GM21576 (cell line): ENCODE measurements at regions not wholly inside any gene's neighbourhood (a gene's known extent, or its start where the extent isn't known, plus 50 kb on each side); places are given as distances from the start of the nearest gene placed in this dataset.

ENCODE experiments used
- ATAC-seq: cut with Tn5 transposase; IDR thresholded peaks from one replicate; pipeline ENCODE4 v1.9.1; 2021; ENCODE audit warnings: mild to moderate bottlenecking, moderate library complexity; ENCODE audit not compliant: unreplicated experiment

DNA sequence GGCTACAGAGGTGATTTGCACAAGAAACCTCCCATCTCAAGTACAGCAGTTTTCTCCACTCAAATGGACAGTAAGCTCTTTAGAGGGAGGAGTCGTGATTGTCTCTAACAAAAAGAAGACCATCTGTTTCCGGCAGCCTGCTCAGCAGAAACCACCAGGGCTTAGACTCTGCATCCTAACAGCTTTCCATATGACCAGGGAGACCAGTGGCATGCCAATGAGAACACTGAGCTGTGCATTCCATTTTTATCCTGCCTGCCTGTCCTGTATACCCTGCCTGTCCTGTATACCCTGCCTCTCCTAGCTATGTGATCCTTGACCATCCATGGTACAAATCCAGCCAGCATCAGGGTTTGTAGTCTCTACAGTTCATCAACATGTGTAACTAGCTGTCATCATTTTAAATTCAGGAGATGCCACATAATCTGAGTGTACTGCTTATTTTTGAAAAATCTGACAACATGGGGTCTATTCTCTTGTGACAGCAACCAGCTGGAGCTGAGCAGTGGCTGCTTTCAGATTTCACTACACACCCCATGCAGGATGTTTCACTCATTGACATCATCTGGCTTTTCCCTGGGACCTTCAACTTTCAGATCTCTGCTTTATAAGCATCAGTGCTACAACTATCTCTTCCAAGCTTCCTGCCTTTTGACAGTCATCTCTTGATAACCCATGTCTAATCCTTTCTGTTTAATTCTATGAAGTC is 50.5 kb upstream of the POU2AF2 start:
- ATAC-seq = no peak

DNA sequence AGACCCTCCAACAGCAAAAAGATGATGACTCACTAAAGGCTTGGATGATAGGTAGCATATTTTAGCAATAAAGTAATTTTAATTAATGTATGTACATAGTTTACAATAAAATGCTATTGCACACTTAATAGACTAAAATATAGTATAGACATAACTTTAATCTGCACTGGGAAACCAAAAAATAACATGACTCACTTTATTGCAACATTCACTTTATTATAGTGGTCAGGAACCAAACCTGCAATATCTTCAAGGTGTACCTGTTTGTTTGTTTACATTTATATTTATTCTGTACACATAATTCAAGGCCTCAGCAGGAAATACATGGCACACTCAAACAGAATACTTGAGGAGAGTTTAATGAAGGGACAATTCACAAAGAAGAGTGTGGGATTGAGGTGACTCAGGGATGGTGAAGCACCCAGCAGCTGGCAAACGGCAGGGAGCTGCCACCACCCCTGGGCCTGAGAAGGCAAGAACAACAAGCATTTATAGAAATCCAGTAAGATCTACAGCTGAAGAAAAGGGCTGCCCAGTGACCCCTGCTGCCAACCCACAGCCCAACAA is 51.5 kb upstream of the POU2AF2 start:
- ATAC-seq = no peak

DNA sequence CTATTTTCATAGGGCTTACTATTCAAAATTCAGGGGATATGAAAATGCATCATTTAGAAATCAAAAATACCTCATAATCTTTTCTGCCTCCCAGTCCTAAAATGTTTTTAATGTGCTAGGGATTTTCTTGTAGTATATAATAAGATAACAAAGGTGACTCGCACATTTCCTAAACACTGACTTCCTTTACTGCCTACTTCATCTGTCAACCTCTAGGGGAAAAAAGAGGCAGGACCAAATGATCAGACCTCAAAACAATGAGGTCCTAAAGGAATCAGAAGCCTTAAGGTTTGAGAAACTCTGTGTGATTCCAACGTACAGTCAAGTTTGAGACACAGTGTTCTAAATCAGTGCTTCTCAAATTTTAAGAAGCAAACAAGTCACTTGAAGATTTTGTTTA is 56.1 kb upstream of the POU2AF2 start:
- no peak for ATAC-seq

DNA sequence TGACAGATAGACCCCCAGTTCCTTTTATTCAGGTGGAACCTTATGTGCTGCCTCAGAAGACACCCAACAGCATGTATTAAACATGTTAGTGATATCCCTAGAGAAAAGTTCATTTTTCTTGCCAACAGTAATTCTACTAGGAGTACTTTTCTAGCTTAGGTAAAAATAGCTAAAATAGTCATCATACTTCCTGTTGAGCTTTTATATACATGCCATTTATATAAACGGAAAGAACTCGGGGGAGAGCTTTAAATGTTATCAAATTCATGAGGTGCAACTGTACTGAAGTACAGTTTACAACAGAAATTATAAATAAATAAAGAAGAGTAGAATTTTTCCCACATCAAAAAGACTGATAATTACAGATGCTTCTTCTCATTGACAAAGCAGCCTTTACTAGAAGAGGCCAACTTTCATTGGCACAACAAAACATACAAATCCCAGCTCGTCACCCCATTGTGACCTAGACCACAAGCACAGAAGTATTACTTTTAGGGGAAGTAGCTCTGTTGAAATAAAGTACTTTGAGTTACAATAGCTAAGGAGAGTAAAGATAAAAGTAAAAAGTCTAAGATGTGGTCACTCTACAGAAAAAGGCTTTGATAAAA is 59.1 kb upstream of the POU2AF2 start:
- ATAC-seq = no peak

DNA sequence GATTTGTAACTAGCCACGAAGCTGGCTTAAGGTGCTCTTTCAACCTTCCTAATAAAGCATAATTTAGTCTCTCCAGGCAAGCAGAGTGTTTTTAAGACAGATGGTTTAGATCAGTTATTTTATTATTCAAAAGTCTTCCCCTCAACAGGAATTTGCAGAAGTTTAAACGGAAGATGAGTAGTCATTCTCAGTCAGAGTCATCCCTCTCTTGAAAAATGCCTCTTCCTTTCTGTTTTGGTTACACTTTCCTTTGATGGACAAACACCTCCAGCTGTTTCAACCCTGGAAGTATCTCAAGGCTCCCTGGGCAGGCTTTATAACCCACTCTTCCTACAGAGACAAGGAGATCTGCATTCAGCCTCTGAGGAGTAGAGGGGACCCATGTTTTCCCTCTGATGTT is 60.3 kb upstream of the POU2AF2 start:
- no peak for ATAC-seq

DNA sequence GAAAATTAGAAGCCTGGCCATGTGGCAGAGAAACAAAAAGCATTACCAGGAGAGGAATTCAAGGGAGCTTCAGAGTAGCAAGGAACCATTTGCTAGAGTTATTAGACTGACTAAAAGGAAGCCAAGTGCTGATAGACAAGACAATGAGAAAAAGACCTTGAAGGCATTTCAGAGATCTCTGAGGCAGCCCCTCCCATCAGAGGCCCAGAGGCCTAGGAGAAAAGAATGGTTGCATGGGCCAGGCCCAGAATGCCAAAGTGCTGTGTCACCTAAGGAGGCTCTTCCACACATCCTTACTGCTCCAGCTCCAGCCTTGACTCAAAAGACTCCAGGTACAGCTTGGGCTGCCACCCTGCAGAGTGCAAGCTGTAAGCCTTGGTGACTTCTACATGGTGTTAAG is 61.8 kb upstream of the POU2AF2 start:
- no peak for ATAC-seq

DNA sequence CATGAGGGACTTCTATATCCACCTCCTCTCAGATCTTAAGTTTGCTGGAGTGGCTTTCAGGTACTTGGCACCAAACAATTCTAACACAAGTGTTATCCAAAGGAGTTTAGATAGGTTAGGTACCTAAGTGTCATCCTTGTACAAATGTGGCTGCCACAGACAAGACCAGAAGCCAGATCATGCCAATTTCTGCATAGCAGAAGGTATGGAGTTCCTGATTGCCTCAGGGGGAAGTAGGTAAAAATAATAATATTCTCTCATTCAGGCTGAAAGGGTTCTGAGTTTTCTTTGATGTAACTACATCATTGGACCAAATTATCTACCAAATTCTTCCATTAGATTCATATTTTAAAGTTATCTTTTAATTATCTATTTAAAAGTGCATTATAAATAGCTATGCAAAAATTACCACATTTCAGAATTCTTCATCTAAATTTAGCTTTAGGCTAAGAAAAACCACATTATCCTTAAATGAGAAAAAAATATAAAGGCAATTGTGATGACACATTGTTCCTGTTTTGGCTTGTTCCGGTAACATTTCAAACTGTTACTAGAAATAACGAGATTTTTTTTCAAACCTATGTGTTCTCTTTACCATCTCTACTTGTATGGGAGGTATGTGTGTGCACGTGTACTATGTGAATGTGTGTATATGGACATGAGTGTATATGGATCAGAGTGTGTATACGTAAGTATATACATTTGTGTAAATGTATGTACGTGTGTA is 66.2 kb upstream of the POU2AF2 start:
- no peak for ATAC-seq

DNA sequence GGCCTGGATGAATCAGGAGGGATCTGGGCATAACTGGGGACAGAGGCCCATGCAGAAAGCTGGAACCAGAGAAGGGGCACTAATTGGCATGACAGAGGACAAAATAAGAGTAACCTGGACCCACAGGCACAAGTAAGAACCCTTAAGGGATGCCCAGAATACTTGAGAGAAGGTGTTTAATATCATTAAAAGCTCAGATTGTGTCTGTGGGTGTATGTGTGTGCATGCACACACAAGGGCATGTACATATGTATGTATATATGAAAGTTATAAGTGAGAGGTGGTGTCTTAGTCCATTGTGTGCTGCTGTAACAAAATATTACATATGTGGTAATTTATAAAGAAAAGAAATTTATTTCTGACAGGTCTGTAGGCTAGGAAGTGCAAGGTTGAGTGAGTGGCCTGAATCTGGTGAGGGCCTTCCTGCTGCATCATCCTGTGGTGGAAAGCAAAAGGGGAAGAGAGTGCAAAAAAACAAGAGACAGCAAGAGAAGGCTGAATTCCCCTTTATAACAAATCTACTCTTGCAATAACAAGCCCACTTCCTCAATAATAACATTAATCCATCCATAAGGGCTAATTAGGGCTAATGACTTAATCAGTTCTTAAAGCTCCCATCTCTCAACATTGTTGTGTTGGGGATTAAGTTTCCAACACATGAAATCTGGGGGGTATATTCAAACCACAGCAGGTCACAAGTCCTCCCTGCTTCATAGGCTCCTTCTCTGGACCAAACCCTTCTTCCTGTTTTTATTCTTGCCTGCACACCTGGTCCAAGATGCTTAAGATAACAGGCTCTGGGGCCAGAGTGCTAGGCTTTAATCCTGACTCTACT is 68.3 kb upstream of the POU2AF2 start:
- peak; percentile 85 for ATAC-seq

DNA sequence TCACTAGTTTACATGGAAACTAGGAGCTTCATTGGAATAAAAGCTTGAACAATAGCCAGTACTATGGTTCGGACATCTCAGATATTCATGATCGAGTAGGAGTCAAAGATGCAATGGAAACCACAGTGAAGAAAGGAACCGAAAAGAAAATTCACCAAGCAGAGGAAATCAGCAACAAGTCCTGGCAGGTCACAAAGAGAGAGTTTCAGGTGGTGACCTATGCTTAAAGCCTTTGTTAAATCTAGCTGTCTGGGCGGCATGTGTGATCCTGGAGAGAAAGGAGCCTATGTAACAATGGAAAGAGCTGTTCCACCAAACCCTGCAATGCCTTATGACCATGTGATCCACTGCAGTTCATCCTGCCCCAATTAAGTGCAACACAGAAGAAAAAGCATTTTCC is 68.9 kb upstream of the POU2AF2 start:
- ATAC-seq = peak; percentile 48

DNA sequence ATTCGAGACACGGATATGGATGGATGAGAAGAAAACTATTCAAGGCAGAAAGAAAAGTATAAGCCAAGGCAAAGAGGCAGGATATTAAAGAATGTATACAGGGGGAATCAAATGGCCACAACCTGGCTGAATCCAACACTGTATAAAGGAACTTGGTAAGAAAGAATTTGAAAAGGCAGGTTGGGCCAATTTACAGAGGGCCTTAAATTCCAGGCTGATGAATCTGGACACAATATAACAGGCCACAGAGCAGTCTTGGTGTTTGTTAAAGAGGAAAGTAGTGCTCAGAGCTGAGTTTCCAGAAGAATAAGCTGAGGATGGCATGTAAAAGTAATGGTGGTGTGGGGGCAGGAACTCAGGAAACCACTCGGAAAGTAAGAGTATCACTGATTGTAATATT is 72.3 kb upstream of the POU2AF2 start:
- ATAC-seq = no peak

DNA sequence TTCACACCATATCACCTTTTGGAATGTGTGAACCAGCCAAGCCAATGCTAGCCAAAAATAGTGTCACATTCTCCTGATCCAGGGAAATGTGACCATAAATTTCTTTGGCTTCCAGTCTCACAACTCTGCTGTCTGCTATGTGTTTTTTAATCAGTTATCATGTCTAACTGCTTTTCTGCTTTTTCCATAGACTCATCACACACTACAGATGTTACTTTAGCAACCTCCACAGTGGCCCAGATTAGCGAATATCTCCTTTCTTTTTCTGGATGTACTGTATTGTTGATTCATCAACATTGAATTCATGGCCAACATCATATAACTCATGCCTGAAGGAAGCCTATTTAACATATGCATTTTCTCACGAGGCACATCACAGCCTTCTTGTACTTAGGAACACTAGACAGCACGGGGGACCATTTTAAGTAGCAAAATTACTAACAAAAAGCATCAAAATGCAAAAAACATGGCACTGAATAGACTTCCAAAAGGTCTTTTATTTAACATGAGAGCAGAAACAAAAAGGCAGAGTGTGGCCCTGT is 73.1 kb upstream of the POU2AF2 start:
- ATAC-seq = no peak

DNA sequence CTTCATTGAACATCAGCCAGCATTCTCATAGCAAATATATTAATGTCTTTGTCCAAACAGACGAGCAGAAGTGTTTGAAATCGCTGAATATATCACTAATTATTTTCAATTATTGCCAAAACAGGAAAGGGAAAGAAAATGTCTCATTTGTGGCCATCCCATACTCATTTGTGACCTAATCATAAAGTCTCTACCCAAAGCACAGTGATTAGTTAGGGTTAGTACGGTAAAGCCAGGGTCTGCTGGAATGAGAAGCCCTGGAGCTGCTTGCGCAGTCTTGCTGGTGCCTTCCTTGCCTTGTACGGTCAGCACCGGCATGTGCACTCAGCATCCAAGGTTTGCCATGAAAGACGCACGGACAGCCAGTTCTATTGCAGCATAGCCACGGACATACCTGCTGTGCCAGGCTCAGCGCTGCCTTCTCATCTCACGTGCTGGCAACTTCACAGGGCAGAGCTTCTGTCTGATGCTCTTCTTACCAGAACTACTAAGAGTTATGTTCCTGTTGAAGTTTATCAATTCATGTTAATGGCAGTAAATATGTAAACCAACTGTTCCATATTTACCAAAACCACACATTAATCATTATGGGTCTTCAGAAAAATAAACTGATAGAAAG is 74.7 kb upstream of the POU2AF2 start:
- no peak for ATAC-seq

DNA sequence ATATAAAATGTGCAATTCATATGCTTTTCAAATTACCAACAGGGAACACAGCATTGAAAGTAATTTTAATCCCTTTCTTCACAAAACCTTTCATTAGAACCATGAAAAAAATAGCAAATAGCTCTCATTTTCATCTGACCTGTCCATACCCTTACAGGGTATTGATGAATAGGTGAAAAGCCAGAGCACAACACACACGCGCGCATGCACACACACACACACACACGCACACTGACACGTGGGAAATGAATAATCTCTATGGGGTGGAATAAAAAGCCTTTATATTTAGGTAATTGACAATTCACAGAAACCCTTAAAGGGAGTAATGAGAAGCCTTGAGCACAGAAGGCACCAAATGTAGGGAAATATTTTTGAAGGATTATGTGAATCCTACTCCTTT is 76.2 kb upstream of the POU2AF2 start:
- ATAC-seq = no peak

DNA sequence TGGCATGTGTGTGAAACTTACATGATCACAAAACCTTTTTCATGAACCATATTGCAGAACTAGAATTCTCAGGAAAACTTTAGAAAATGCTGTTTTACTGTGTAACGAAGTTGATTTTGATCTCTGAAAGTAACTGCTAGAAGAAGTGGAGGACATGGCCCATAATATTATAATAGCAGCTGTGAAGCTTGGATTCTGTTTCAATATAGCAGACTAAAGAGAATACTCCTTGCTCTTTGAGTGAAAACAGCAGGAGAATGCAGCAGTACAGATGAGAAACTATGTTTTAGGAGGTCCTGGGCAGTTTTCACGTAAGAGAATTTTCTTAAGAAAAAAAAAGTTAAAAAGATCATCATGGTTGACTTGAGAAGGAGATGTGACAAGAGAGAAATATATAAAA is 76.7 kb upstream of the POU2AF2 start:
- no peak for ATAC-seq

DNA sequence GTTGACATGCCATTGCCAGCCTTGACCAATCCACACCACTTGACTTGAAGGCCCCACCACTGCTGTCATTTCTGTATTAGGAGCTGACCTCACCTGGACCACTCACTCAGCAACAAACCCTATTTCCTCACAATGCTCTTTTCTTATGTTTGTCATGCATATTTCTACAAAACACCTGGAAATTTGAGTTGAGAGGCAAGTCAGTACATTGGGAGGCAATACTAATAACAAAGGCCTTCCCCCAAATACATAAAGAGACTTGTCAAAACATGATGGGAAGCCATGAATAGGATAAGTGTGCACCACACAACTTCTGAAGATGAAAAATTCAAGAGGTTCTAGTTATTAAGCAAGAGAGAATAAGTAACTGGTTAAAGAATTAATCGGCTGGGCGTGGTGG is 77.9 kb upstream of the POU2AF2 start:
- ATAC-seq = no peak

DNA sequence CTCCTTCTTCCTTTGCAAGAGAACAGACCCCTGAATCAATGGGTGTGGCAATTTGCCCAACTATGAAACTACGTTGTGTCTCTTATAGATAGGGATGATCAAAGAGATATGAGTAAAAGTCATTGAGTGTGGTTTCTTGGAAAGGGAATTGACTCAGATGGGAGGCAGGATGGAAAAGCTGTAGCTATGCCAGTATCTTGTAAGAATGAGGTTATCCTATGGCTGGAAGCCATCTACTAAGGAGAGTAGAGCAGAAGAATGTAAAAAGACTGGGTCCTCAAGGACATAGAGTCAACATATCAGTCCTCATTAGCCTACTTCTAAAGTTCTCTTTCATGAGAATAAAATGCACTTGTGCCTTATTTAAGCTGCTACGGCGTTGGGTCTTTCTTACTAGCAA is 78.9 kb upstream of the POU2AF2 start:
- no peak for ATAC-seq

DNA sequence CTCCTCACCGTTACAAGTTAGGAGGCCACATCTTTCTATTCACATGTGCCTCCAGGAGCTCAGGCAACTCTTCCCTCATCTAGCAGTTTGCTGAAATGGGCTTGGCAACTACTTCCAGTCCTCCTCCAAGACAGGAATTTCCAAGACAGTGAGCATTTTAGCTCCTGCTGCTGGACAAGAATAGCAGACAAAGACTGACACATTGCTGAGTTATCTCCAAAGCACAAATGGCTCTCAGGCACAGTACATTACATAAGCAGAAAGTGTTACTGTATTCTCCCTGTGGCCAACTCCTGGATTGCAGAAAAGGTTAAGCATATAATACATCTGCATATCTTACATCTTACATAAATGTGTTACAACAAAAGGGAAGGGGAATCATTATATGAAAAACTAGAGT is 83.2 kb upstream of the POU2AF2 start:
- no peak for ATAC-seq

DNA sequence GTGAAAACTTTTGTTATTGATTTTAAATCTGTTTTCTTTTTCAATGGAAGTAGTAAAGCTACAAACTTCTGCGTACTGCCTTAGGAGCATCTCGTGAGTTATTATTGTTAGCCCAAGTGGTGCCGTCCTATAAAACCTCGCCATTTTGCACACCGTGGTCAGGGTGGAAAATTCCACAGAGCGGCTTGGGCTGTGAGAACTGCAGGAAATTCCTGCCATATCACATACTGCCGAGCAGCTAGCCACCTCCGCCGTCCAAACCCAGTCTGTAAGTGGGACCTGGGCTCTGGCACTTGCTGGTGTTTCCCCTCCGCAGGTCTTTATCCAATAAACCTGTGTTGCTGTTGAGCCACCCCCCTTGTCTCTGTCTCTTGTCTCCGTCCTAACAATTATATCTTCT is 88.0 kb upstream of the POU2AF2 start:
- no peak for ATAC-seq

DNA sequence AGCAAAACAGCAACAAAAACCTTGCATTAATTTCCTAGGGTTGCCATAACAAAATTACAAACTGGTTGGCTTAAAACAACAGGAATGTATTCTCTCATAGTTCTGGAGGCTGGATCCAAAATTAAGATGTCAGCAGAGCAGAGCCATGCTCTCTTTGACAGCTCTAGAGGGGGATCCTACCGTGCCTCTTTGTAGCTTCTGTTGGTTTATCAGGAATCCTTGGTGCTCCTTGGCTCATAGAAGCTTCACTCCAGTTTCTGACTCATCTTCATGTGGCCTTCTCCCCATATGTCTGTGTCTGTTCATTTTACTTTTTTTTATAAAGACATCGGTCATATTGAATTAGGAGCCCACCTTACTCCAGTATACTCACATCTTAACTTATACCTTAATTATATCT is 90.5 kb upstream of the POU2AF2 start:
- no peak for ATAC-seq

DNA sequence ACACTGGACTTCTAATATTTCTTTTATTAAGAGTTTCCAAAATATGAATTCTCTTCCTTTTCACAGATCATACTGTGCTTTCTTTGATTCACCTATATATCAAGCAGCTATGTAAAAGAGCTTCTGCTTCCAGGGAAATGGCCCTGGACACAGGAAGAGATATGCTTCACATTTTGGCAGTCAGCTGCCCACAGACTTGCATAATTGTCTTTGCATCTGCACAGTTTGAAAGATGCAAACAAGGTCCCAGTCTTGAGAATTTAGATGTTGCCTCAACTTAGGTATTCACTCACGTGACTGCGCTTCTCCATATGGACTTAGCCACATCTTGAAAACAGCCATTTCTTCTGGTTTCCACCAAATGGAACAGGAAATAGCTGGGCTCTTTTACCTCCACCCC is 92.3 kb upstream of the POU2AF2 start:
- ATAC-seq = no peak
